LoVo (cell line): ENCODE measurements at regions not wholly inside any gene's neighbourhood (a gene's known extent, or its start where the extent isn't known, plus 50 kb on each side); places are given as distances from the start of the nearest gene placed in this dataset.
"Not testable (repeated sequence)": the region's sequence is repeated elsewhere in the genome, so short reads cannot be mapped to it uniquely, and the experiment has no call there.

Experiments used
- DNase-seq: peaks from one replicate; pipeline ENCODE4 v3.0.0-alpha.2; 2016; ENCODE audit warnings: low spot score

GRCh38 chr5:42989190-42989589, 50.9 kb downstream of the ANXA2R start:
- no peak for DNase-seq

- no peak for DNase-seq
These were observed 51.6 kb downstream of the ANXA2R start for GRCh38 chr5:42988568-42988967.

DNA sequence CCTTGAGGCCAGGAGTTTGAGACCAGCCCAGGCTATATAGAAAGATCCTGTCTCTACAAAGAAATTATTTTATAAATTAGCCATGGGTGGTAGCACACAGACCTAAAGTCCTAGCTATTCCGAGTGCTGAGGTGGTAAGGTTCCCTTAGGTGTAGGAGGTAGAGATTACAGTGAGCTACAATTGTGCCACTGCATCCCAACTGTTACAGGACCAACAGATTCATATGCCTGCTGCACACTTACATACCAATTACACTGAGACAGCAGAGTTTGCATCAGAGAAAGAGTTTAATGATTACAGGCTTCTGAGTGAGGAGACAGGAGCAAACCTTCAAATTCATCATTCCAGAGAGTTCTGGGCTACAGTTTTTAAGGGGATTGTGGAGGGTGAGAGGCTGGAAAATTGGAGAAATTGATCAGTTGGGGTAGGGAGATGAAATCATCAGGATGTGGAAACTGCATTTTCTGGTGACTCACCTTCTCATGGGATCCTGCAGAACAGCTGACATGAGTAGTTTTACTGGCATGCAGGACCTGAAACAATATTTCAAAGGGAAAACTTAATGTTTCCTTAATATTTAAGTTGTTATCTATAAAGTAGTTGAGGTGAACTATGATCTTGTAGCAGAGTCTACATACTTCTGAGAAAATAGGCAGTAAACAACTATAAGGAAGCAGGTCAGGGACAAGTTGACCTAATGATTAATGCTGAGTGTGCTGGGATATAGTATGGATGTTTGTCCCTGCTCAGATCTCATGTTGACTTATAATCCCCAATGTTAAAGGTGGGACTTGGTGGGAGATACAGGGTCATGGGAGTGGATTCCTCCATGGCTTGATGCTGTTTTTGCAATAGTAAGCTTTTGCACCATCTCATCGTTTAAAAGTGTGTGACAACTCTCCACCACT, 54.7 kb downstream of the ANXA2R start:
- DNase-seq, result peak; percentile 68

DNA sequence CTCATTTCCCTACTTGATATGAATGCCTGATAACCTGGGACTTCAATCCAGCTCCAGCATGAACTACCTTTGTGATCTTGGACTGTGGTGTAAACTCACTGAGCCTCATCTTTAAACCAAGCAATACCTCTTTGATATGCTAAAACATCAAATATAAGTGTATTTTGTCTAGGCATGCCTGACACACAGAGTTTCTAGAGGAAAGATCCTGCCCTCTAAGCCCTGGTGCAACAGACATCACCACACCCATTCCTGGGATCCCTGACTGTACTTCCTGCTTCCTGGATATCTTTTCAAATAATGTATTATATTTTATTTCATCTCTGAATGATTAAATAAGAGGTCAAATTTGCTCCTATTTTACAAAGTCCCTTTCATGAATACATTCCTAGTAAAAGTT, 55.8 kb downstream of the ANXA2R start:
- peak; percentile 75 for DNase-seq

DNA sequence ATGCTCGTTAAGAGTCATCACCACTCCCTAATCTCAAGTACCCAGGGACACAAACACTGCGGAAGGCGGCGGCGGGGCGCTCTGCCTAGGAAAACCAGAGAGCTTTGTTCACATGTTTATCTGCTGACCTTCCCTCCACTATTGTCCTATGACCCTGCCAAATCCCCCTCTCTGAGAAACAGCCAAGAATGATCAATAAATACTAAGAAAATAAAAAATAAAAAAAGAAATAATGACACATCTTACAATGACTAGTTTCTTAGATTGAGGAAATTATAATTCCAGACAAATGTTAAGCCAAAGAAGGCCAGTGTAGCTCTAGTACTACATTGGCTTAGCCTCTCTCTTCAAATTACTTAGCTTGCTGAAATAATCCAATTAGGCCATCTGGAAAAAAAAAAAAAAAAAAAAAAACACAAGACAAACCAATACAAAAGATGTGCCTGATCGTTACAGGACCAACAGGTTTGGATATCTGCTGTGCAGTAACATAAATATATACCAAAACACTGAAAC, 58.0 kb downstream of the ANXA2R start:
- peak; percentile 43 for DNase-seq

GRCh38 chr5:42981417-42982106, 58.6 kb downstream of the ANXA2R start:
- not testable (repeated sequence) for DNase-seq

- DNase-seq, result not testable (repeated sequence)
These were observed 59.1 kb downstream of the ANXA2R start for GRCh38 chr5:42981015-42981414.

GRCh38 chr5:42980391-42980790, 59.7 kb downstream of the ANXA2R start:
- not testable (repeated sequence) for DNase-seq

DNA sequence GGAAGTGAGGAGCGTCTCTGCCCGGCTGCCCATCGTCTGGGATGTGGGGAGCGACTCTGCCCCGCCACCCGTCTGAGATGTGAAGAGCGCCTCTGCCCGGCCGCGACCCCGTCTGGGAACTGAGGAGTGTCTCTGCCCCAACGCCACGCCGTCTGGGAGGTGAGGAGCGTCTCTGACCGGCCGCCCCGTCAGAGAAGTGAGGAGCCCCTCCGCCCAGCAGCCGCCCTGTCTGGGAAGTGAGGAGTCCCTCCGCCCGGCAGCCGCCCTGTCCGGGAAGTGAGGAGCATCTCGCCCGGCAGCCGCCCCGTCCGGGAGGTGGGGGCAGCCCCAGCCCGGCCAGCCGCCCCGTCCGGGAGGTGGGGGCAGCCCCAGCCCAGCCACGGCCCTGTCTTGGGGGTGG, 60.9 kb downstream of the ANXA2R start:
- DNase-seq, result not testable (repeated sequence)

DNA sequence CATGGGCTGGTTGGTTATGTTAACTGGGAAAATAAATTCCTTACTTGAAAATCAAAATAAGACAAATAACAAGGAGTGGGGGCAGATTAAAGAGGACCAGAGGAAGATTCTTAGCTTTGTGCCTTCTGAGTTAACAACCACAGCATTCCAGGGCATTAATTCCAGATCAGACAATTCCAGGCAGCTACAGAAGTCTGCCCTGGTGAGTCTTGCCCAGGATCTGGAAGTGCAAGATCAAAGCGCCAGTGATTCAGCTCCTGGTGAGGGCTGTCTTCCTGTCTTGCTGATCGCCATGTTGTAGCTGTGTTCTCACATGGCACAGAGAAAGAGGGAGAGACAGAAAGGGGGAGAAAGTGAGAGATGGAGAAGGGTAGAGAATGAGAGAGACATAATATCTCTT, 65.6 kb downstream of the ANXA2R start:
- no peak for DNase-seq

GRCh38 chr5:42970636-42971559, 69.2 kb downstream of the ANXA2R start:
- DNase-seq, result no peak

- DNase-seq, result no peak
These were observed 74.2 kb downstream of the ANXA2R start for GRCh38 chr5:42965934-42966333.

GRCh38 chr5:42963412-42963811, 76.7 kb downstream of the ANXA2R start:
- DNase-seq, result no peak

- DNase-seq, result no peak
These were observed 78.0 kb downstream of the ANXA2R start for GRCh38 chr5:42962124-42962523.

DNA sequence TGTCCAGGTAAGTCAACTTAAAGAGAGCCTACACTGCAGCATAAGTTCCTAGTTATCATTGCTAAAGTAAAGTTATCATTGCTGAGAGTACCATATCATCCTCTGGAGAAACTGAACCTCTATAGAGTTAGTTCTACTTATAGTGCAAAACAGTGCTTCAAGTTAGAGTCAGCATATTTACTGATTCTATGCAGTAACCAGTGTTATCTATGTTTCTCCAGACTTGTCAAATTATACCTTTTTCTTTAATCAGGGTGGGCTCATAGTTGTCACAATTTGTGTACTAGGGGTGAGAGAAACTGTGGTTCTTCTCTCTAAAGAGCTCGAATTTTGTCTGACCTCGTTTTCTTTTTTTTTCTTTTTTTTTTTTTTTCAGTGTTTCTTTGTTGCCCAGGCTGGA, 79.6 kb downstream of the ANXA2R start:
- DNase-seq, result no peak

DNA sequence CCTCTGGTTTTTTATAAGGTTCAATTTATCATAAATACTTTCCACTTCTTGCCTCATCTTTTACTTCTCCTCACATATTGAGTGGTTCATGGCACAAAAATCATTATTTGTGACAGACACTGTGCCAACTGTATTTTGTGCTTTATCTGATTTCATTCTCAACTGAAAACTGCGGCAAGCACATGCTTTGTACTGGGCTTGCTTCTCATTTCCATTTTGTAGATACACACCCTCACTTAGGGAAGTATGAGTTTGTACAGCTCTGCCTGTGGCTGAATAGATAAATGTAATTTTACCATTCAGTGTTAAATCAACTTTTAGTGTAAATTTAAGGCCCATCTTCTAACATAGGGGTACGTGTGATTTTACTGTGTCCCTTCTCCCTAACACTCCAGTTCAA, 83.6 kb downstream of the ANXA2R start:
- DNase-seq, result no peak

DNA sequence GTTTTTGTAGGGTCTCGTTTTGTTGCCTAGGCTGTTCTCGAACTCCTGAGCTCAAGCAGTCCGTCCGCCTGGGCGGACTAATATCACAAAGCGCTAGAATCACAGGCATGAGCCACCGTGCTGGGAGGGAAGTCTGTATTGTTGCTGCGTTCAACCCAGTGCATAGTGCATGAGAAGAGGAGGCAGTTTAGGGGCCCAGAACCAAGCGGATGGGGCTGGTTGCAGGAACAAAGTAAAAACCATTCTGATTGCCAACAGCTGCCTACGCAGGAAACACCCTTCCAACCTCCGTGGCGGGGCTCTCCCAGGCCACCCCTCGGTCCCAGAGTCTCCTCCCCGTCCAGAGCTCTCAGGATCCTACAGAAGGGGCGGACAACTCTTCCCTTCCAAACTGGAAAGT, 87.1 kb downstream of the ANXA2R start:
- DNase-seq, result no peak

DNA sequence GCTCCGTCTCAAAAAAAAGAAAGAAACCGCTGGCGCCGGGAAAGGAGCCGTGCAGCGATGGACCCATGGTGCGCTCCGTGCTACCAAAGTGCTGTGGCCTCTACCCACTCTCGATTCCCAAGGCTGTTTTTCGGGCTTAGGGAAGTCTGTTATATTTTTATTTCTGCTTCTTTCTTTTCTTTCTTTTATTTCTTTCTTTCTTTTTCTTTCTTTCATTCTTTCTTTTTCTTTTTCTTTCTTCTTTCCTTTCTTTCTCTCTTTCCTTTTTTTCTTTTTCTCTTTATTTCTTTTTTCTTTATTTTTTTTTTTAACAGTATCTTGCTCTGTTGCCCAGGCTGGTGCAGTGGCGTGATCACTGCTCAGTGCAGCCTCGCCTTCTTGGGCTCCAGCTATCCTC, 87.5 kb downstream of the ANXA2R start:
- no peak for DNase-seq

DNA sequence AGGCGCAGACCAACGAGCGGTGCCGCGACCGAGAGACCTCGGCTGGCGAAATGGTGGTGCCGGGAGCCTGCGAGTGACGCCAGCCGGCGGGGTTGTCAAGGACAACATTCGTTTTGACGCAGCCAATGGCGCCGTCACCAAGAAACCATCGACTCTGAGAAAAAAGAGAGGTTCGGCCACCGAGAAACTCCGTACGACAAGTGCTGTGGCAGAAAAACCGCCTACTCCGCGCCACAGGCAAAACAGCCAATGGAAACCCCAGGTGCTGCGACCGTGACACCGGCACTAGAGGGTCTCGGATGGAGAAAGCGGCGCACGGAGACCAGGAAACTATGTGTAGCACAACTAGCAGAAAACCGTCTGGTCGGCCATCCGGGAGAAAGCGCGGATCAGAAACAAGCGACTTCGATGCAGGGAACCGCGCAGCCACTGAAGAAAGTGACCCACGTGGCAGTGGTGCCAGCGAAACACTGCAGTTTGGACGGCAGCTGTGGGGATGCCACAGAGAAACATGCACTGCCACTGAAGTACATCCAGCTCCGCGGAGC, 88.8 kb downstream of the ANXA2R start:
- DNase-seq, result no peak

DNA sequence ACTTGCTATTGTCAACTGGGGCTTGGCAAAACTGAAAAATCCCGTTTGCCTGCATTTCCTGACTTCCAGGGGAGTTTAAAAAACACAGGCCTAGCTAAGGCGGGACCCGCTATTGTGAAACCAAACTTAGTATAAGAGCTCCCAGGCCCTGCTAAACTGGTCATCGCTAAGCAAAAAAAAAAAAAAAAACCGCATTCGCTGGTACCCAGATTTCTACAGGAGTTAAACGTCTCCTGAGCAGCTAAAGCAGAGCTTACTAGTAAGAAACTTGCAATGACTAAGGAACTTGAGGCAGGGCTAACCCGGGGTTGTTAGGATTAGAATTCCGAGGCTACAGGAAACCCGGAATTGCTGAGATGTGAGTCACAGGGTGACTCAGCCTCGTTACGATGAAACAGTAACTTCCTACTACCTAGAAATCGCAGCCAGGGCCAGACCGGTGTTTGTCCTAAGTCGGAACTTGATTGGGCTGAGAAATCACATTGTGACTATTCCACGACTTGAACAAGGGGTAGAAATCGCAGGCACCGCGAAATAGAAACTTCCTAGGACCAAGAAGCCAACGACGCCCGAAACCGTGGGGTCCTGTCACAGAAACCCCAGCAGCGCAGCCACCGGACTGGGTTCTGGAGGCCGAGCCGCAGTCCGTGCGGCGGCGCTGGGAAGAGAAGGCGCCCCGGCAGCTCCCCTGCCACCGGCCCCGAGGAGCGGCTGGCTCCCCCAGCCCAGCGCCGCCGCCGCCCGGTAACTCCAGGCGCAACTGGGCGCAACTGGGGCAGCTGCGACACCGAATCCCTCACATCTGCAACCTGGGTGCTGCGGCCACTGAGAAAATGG, 89.4 kb downstream of the ANXA2R start:
- DNase-seq, result peak; percentile 97

DNA sequence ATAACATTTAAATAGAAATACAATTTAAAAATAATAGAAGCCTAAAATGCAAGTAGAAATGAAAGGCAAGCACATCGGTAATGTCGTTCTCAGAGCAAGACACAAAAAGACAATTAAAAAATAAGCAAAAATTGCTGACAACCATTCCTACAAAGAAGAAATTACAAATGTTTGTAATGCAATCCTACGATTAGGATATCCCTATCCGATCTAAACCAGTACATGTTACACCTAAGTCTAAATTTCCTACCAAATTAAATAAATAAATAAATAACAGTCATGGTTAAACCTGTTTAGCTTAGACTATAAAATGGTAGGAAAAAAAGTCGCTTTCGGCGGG, 90.0 kb downstream of the ANXA2R start:
- DNase-seq, result no peak
